ENCODE measurements at regions not wholly inside any gene's neighbourhood (a gene's known extent, or its start where the extent isn't known, plus 50 kb on each side); places are given as distances from the start of the nearest gene placed in this dataset.
"Not testable (repeated sequence)": the region's sequence is repeated elsewhere in the genome, so short reads cannot be mapped to it uniquely, and the experiment has no call there.

GRCh38 chr7:138328215-138328614 is 131.8 kb upstream of the TRIM24 start (continued):
- TF ChIP-seq, protein P1, sequence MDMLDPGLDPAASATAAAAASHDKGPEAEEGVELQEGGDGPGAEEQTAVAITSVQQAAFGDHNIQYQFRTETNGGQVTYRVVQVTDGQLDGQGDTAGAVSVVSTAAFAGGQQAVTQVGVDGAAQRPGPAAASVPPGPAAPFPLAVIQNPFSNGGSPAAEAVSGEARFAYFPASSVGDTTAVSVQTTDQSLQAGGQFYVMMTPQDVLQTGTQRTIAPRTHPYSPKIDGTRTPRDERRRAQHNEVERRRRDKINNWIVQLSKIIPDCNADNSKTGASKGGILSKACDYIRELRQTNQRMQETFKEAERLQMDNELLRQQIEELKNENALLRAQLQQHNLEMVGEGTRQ (IDR thresholded peaks at IDR 0.05; ENCODE audit: borderline replicate concordance, low read depth, low read length) = no peak
- TF ChIP-seq POLR2AphosphoS5 (IDR thresholded peaks at IDR 0.05; ENCODE audit: low read depth, low read length) = no peak

GRCh38 chr7:138332850-138333249 is 127.2 kb upstream of the TRIM24 start:
- H2AFZ ChIP-seq (ENCODE audit: low read depth); H3K79me2 ChIP-seq (ENCODE audit: insufficient read depth); H4K20me1 ChIP-seq (ENCODE audit: insufficient read depth); H3K36me3 ChIP-seq (replicated peaks in 1 of 2; ENCODE audit: control insufficient read depth in 1 of 2, insufficient read depth in 2 of 2, low read length in 1 of 2); H3K4me2 ChIP-seq; CTCF ChIA-PET; H3K4me3 ChIP-seq (ENCODE audit: low read depth in 2 of 2, low read length in 1 of 2); H3K9me2 ChIP-seq; DNase-seq; H3K27ac ChIP-seq (ENCODE audit: low read depth in 2 of 2, low read length in 1 of 2); H3K4me1 ChIP-seq (ENCODE audit: control insufficient read depth in 1 of 2, insufficient read depth in 2 of 2, low read depth in 1 of 2, low read length in 1 of 2); H3K27me3 ChIP-seq (ENCODE audit: insufficient read depth); H3K9ac ChIP-seq; H3F3A ChIP-seq (replicated peaks; ENCODE audit: insufficient read depth); POLR2A ChIA-PET: not testable (repeated sequence)
- H3K9me3 ChIP-seq = 0 out of 2 replicates have a peak, but pooled peaks cover 10% of the 10 kb centered on the region
- WGBS (ENCODE audit: low lambda C conversion rate) = 32% methylated on average over 5 of the region's 5 CpGs

DNA sequence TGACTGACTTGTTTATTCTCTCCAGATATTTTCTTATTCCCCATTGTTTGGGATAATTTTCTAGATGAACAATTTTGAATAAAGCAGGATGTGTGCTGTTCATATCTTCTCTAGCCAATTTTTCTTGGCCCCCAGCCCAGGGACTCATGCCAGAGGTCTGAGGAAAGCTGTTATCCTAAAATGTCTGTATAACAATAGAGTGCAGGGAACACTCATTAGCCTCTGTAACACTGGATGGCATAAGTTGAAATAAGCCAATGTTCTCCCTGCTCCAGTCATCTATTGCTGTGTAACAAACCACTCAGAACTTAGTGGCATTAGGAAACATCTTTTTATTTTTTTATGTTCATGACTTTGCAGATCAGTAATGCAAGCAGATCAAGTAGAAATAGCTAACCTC is 121.7 kb upstream of the TRIM24 start:
- Histone ChIP-seq H3F3A (replicated peaks; ENCODE audit: insufficient read depth) (no peaks in the 10 kb centered on the region), H2AFZ (ENCODE audit: low read depth) (no peak overlapping the region), H3K36me3 (replicated peaks in 1 of 2; ENCODE audit: control insufficient read depth in 1 of 2, insufficient read depth in 2 of 2, low read length in 1 of 2) (no peaks in the 10 kb centered on the region), H3K4me2 (no peak overlapping the region), H4K20me1 (ENCODE audit: insufficient read depth) (no peaks in the 10 kb centered on the region), H3K27ac (ENCODE audit: low read depth in 2 of 2, low read length in 1 of 2) (no peak overlapping the region; a peak in 1 of 4 replicates), H3K9me2 (no peaks in the 10 kb centered on the region), H3K79me2 (ENCODE audit: insufficient read depth) (no peaks in the 10 kb centered on the region), H3K27me3 (ENCODE audit: insufficient read depth) (no peaks in the 10 kb centered on the region), H3K4me3 (ENCODE audit: low read depth in 2 of 2, low read length in 1 of 2) (no peak overlapping the region), H3K4me1 (ENCODE audit: control insufficient read depth in 1 of 2, insufficient read depth in 2 of 2, low read depth in 1 of 2, low read length in 1 of 2) (no peaks in the 10 kb centered on the region), H3K9ac (no peak overlapping the region), H3K9me3 (peaks cover 3% of the 10 kb centered on the region; the same call in 1 of the 2 replicates)
- ChIA-PET POLR2A (no interaction called here), CTCF (no interaction called here)
- DNase-seq = peak; percentile 13
- TF ChIP-seq FOSL2 (IDR thresholded peaks at IDR 0.05; ENCODE audit: borderline replicate concordance, low read depth) = no peak
- TF ChIP-seq MAX (IDR thresholded peaks at IDR 0.05; ENCODE audit: low read depth) = no peak

- H3K4me1 ChIP-seq (ENCODE audit: control insufficient read depth in 1 of 2, insufficient read depth in 2 of 2, low read depth in 1 of 2, low read length in 1 of 2); CTCF ChIA-PET; H3K27ac ChIP-seq (ENCODE audit: low read depth in 2 of 2, low read length in 1 of 2); H3K27me3 ChIP-seq (ENCODE audit: insufficient read depth); H2AFZ ChIP-seq (ENCODE audit: low read depth); DNase-seq; H3K9ac ChIP-seq; H3K4me2 ChIP-seq; H3K9me2 ChIP-seq; H3K79me2 ChIP-seq (ENCODE audit: insufficient read depth); H3K9me3 ChIP-seq; POLR2A ChIA-PET; H4K20me1 ChIP-seq (ENCODE audit: insufficient read depth); H3K36me3 ChIP-seq (replicated peaks in 1 of 2; ENCODE audit: control insufficient read depth in 1 of 2, insufficient read depth in 2 of 2, low read length in 1 of 2); H3K4me3 ChIP-seq (ENCODE audit: low read depth in 2 of 2, low read length in 1 of 2); H3F3A ChIP-seq (replicated peaks; ENCODE audit: insufficient read depth): not testable (repeated sequence)
- 30% methylated on average over 7 of the region's 7 CpGs for WGBS (ENCODE audit: low lambda C conversion rate)
Observed at GRCh38 chr7:138339229-138339628, 120.8 kb upstream of the TRIM24 start.

All from SK-N-SH (cell line).